Activated CD8-positive, alpha-beta memory T cell treated with anti-CD3 and anti-CD28 coated beads, Interleukin-2, amount 10 ng/mL, durations not matched to agents 7 days and 5 days (primary cell): ENCODE measurements at regions not wholly inside any gene's neighbourhood (a gene's known extent, or its start where the extent isn't known, plus 50 kb on each side); places are given as distances from the start of the nearest gene placed in this dataset.

Experiments used
- ATAC-seq: fragments of 150-1000 bp; cut with Tn5 transposase; one replicate; pipeline ENCODE4 v1.10.0; 2021; ENCODE audit warnings: moderate library complexity
- CTCF ChIA-PET: fragments of 350-600 bp; sonication (Branson Sonifier 250); formaldehyde crosslinking; loops from one replicate; lab custom pipeline; 2021; ENCODE audit warnings: antibody characterized with exemption; lab: Charles Lee
- DNase-seq: peaks from one replicate; pipeline ENCODE4 v3.0.0-alpha.2; 2020
- H3K27ac Mint-ChIP-seq: one replicate; pipeline ENCODE4 v1.8.0; 2021; ENCODE audit warnings: mild to moderate bottlenecking, mixed read lengths
- H3K27me3 Mint-ChIP-seq: one replicate; pipeline ENCODE4 v1.8.0; 2021; ENCODE audit warnings: mixed read lengths
- H3K36me3 Mint-ChIP-seq: one replicate; pipeline ENCODE4 v1.8.0; 2021; ENCODE audit warnings: mild to moderate bottlenecking, mixed read lengths
- H3K4me1 Mint-ChIP-seq: one replicate; pipeline ENCODE4 v1.8.0; 2021; ENCODE audit warnings: mixed read lengths
- H3K4me3 Mint-ChIP-seq: one replicate; pipeline ENCODE4 v1.8.0; 2021; ENCODE audit warnings: mild to moderate bottlenecking, moderate library complexity, mixed read lengths
- H3K9me3 Mint-ChIP-seq: one replicate; pipeline ENCODE4 v1.8.0; 2022; ENCODE audit warnings: low read depth, mixed read lengths

DNA sequence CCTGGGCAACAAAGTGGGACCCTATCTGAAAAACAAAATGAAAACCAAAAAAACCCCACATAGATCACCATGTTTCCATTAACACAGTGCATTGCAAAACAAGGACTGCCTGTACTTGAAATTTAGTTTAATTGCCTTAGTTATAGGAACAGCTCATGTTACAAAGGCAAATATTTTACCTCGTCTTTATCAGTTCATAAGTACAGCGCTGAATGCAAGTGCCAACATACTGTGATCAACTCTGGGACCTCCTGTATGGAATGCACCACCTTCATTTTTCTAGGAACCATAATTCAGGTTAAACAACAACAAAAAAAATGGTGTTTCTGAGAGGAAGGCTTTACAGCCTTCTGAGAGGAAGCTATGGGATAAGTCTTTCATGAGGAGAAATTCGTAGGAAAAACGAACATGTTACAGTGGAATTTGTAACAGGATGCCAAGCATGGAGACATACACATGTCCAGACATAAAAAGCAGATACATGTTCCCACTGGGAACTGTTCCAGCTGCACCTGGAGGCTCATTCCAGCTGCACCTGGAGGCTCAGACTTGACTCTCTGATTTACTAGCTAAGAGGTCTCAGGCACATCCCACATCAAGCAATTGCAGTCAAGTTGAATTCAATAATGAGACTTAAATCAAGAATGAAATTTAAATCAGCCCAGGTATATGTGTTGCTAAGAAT lies 821.3 kb downstream of the NLGN4Y start:
- H3K9me3 Mint-ChIP-seq = peaks cover 3% of the 10 kb centered on the region
- no peaks in the 10 kb centered on the region for H3K4me1 Mint-ChIP-seq
- ATAC-seq (no peak), DNase-seq (no peak)
- no peaks in the 10 kb centered on the region for H3K36me3 Mint-ChIP-seq
- no peak overlapping the region for H3K4me3 Mint-ChIP-seq
- H3K27ac Mint-ChIP-seq = no peak overlapping the region
- no peaks in the 10 kb centered on the region for H3K27me3 Mint-ChIP-seq
- CTCF ChIA-PET = no interaction called here

DNA sequence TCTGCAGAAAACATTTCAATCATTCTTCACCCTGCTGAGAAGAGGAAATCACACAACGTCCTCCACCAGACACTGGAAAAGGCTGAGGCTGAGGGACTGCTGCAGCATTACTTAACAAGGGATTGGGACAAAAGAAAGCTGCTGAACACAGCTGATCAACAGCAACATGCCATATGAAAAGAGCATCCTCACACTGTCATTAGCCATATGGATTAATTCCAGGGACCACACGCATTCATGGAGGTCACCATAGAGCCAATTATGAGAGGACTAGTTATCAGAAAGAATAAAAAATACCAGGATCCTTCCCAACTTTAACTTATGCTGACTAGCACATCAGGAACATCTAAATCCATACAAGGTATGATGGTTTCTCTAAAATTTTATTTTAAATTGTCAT lies 825.0 kb downstream of the NLGN4Y start:
- Mint-ChIP-seq H3K36me3 (no peaks in the 10 kb centered on the region), H3K4me3 (no peak overlapping the region), H3K27me3 (no peaks in the 10 kb centered on the region), H3K9me3 (no peaks in the 10 kb centered on the region), H3K27ac (no peak overlapping the region), H3K4me1 (no peaks in the 10 kb centered on the region)
- CTCF ChIA-PET = no interaction called here
- no peak for ATAC-seq
- no peak for DNase-seq

GRCh38 chrY:15355321-15355720 lies 831.0 kb downstream of the NLGN4Y start:
- ATAC-seq = no peak
- no peaks in the 10 kb centered on the region for H3K27me3 Mint-ChIP-seq
- peak; percentile 40 for DNase-seq
- no peaks in the 10 kb centered on the region for H3K36me3 Mint-ChIP-seq
- CTCF ChIA-PET = no interaction called here
- no peaks in the 10 kb centered on the region for H3K9me3 Mint-ChIP-seq
- H3K4me3 Mint-ChIP-seq = no peak overlapping the region
- no peak overlapping the region for H3K27ac Mint-ChIP-seq
- H3K4me1 Mint-ChIP-seq = peaks cover 3% of the 10 kb centered on the region

DNA sequence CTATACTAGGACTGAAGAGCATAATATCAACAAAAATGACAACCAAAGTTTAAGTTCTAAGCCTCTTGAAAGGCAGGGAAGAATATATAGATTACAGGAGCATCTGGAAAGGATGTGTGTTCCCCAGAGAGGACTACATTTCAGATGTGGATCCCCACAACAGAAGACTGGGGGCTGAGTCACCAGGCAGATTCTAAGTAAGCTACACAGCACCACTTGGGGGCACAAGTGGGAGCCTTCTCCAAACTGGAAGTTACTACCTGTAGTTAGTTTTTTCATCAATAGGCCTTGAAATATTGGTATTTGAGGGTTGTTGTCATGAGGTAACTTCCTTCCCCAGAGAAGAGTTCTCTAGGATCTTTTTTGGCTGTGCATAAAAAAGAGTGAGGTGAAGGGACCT lies 836.1 kb downstream of the NLGN4Y start:
- H3K9me3 Mint-ChIP-seq = no peaks in the 10 kb centered on the region
- ATAC-seq = no peak

GRCh38 chrY:15364996-15365395 lies 840.7 kb downstream of the NLGN4Y start:
- no peak for ATAC-seq
- H3K27me3 Mint-ChIP-seq = peaks cover 2% of the 10 kb centered on the region
- DNase-seq = no peak
- no peak overlapping the region for H3K4me3 Mint-ChIP-seq
- no peaks in the 10 kb centered on the region for H3K4me1 Mint-ChIP-seq
- H3K27ac Mint-ChIP-seq = no peak overlapping the region
- no peaks in the 10 kb centered on the region for H3K9me3 Mint-ChIP-seq
- no peaks in the 10 kb centered on the region for H3K36me3 Mint-ChIP-seq
- CTCF ChIA-PET = no interaction called here

More for the DNA sequence above, 836.1 kb downstream of the NLGN4Y start:
- no peak for DNase-seq
- Mint-ChIP-seq H3K36me3 (no peaks in the 10 kb centered on the region), H3K27me3 (no peaks in the 10 kb centered on the region), H3K4me3 (no peak overlapping the region), H3K4me1 (peaks cover 2% of the 10 kb centered on the region), H3K27ac (no peak overlapping the region)
- CTCF ChIA-PET = no interaction called here

GRCh38 chrY:15368786-15369185 lies 844.5 kb downstream of the NLGN4Y start:
- Mint-ChIP-seq H3K36me3 (no peaks in the 10 kb centered on the region), H3K27me3 (peaks cover 5% of the 10 kb centered on the region), H3K4me1 (no peaks in the 10 kb centered on the region), H3K4me3 (no peak overlapping the region), H3K9me3 (no peaks in the 10 kb centered on the region), H3K27ac (no peak overlapping the region)
- ATAC-seq = no peak
- DNase-seq = no peak
- CTCF ChIA-PET = no interaction called here

DNA sequence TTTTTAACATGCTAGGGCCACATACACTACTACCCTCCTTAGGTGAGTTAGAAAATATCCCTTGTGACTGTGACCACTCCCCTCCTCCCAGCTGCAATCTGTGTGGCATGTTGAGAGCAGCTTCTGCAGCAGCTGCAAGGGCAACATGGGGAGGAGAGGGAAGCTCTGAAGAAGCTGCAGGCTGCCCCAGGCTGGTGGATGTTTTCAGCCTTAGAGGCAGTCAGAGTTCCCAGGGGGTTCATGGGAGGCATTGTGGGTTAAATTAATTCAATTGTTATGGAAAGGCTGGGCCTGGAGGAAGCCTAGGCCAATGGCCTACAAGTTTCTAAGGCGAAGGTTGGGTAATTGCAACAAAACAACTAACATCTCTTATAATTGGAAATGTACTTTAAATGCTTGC lies 860.8 kb downstream of the NLGN4Y start:
- no peak for ATAC-seq
- no peaks in the 10 kb centered on the region for H3K36me3 Mint-ChIP-seq
- CTCF ChIA-PET = no interaction called here
- H3K27me3 Mint-ChIP-seq = no peaks in the 10 kb centered on the region
- no peaks in the 10 kb centered on the region for H3K9me3 Mint-ChIP-seq
- no peak overlapping the region for H3K4me3 Mint-ChIP-seq
- no peak overlapping the region for H3K27ac Mint-ChIP-seq
- no peaks in the 10 kb centered on the region for H3K4me1 Mint-ChIP-seq
- DNase-seq = no peak

GRCh38 chrY:15397556-15398280 lies 873.4 kb downstream of the NLGN4Y start:
- Mint-ChIP-seq H3K27ac (no peak overlapping the region), H3K9me3 (no peaks in the 10 kb centered on the region), H3K4me3 (no peak overlapping the region), H3K36me3 (no peaks in the 10 kb centered on the region), H3K4me1 (no peaks in the 10 kb centered on the region), H3K27me3 (no peaks in the 10 kb centered on the region)
- CTCF ChIA-PET = no interaction called here
- DNase-seq = no peak
- no peak for ATAC-seq

DNA sequence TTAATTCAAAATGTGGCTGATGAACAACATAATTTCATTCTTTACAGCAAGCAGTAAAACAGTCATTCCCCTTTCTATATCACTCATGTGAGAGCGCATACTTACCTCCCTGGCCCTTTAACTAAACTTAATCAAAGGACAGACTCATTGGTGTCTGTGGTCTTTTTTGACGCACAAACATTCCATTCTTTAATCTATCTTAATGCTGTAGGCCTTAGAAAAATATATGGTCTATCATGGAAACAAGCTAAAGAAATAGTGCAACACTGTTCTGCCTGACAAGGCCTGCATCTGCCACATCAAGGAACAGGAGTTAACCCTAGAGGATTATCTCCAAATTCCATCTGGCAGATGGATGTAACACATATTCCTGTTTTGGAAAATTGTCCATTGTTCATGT lies 878.1 kb downstream of the NLGN4Y start:
- CTCF ChIA-PET = no interaction called here
- Mint-ChIP-seq H3K4me1 (no peaks in the 10 kb centered on the region), H3K4me3 (no peak overlapping the region), H3K9me3 (no peaks in the 10 kb centered on the region), H3K36me3 (no peaks in the 10 kb centered on the region), H3K27ac (no peak overlapping the region), H3K27me3 (no peaks in the 10 kb centered on the region)
- DNase-seq = no peak
- no peak for ATAC-seq

- ATAC-seq = no peak
- no peaks in the 10 kb centered on the region for H3K36me3 Mint-ChIP-seq
- CTCF ChIA-PET = no interaction called here
- H3K27ac Mint-ChIP-seq = no peak overlapping the region
- no peaks in the 10 kb centered on the region for H3K4me1 Mint-ChIP-seq
- no peak for DNase-seq
- H3K4me3 Mint-ChIP-seq = no peak overlapping the region
- H3K27me3 Mint-ChIP-seq = no peaks in the 10 kb centered on the region
- H3K9me3 Mint-ChIP-seq = peaks cover 3% of the 10 kb centered on the region
Observed at GRCh38 chrY:15404551-15404950, 880.2 kb downstream of the NLGN4Y start.

- H3K36me3 Mint-ChIP-seq = no peaks in the 10 kb centered on the region
- H3K9me3 Mint-ChIP-seq = no peaks in the 10 kb centered on the region
- no peak overlapping the region for H3K4me3 Mint-ChIP-seq
- ATAC-seq (no peak), DNase-seq (no peak)
- H3K27me3 Mint-ChIP-seq = no peaks in the 10 kb centered on the region
- CTCF ChIA-PET = interaction anchor here (0.5 kb wide), 1 partner anchor 1219 kb away, joined by 3 read pairs; no protein-coding TSS in a partner anchor
- no peaks in the 10 kb centered on the region for H3K4me1 Mint-ChIP-seq
- no peak overlapping the region for H3K27ac Mint-ChIP-seq
Observed at GRCh38 chrY:15415165-15415564, 890.8 kb downstream of the NLGN4Y start.

DNA sequence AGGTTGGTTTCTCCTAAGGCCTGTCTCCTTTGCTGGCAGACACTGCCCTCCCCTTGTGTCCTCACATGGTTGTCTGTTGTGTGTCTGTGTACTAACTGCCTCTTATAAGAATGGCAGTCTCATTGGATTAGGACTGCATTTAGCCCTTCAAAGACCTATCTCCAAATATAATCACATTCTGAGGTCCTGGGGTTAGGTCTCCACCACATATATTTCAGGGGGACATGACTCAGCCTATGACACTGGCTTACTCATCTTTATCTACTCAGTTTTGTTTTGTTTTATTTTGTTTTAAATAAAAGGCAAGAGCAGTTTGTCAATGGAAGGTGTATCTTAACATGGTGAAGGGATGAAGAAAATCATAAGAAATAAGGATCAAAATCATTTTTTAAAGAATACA lies 894.3 kb downstream of the NLGN4Y start:
- no peaks in the 10 kb centered on the region for H3K27me3 Mint-ChIP-seq
- no peak for ATAC-seq
- H3K9me3 Mint-ChIP-seq = no peaks in the 10 kb centered on the region
- H3K4me3 Mint-ChIP-seq = no peak overlapping the region
- no peak for DNase-seq
- H3K27ac Mint-ChIP-seq = no peak overlapping the region
- no peaks in the 10 kb centered on the region for H3K36me3 Mint-ChIP-seq
- CTCF ChIA-PET = no interaction called here
- H3K4me1 Mint-ChIP-seq = peaks cover under 1% of the 10 kb centered on the region

DNA sequence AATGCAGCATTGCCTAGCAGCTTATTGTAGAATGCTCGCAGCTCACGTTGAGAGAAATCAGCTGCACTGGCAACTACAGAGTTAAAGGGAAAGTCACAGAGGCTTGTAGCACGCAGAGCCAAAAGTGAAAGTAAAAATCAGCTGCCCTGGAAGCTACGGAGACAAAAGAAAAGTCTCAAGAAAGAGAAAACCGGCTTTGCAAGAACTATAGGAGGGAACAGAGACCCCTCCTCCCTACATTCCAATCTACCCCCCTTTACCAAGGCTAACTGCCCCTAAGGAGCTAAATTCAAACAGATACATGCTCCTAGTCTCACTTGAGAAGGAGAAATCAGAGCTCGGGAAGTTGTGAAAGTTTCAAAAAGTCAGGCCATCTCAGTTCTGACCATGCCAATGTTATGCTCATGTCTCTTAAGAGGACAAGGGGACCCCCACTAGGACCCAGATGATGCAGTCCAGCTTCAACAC lies 900.4 kb downstream of the NLGN4Y start:
- peak overlapping the region; percentile 80 for H3K27ac Mint-ChIP-seq
- H3K9me3 Mint-ChIP-seq = no peaks in the 10 kb centered on the region
- CTCF ChIA-PET = no interaction called here
- peak overlapping the region; percentile 79 for H3K4me3 Mint-ChIP-seq
- no peaks in the 10 kb centered on the region for H3K27me3 Mint-ChIP-seq
- peak; percentile 45 for ATAC-seq
- peaks cover 15% of the 10 kb centered on the region for H3K4me1 Mint-ChIP-seq
- peak; percentile 48 for DNase-seq
- no peaks in the 10 kb centered on the region for H3K36me3 Mint-ChIP-seq

- H3K9me3 Mint-ChIP-seq = peaks cover 2% of the 10 kb centered on the region
- no peak for ATAC-seq
- no peak overlapping the region for H3K27ac Mint-ChIP-seq
- H3K27me3 Mint-ChIP-seq = no peaks in the 10 kb centered on the region
- peaks cover 1% of the 10 kb centered on the region for H3K36me3 Mint-ChIP-seq
- no peak for DNase-seq
- CTCF ChIA-PET = no interaction called here
- H3K4me3 Mint-ChIP-seq = no peak overlapping the region
- peaks cover 11% of the 10 kb centered on the region for H3K4me1 Mint-ChIP-seq
Observed at GRCh38 chrY:15440021-15440695, 915.8 kb downstream of the NLGN4Y start.
